OCI-LY7 (cell line): ENCODE measurements at regions not wholly inside any gene's neighbourhood (a gene's known extent, or its start where the extent isn't known, plus 50 kb on each side); places are given as distances from the start of the nearest gene placed in this dataset.

Experiments
- EZH2phosphoT487 ChIP-seq: fragments of 200-600 bp; sonication (generic); IDR thresholded peaks from 2 replicates; pipeline ENCODE4 v1.6.1; 2018; ENCODE audit warnings: low read depth, borderline replicate concordance, mild to moderate bottlenecking, mixed run types, antibody characterized with exemption, low read length, moderate library complexity, mixed read lengths
- TF ChIP-seq, protein P1 (sequence below): fragments of 200-600 bp; sonication (generic); conservative IDR thresholded peaks from 2 replicates; pipeline ENCODE4 v1.5.1; 2014; ENCODE audit warnings: mild to moderate bottlenecking, antibody characterized with exemption, low read length, moderate library complexity, mixed read lengths

DNA sequence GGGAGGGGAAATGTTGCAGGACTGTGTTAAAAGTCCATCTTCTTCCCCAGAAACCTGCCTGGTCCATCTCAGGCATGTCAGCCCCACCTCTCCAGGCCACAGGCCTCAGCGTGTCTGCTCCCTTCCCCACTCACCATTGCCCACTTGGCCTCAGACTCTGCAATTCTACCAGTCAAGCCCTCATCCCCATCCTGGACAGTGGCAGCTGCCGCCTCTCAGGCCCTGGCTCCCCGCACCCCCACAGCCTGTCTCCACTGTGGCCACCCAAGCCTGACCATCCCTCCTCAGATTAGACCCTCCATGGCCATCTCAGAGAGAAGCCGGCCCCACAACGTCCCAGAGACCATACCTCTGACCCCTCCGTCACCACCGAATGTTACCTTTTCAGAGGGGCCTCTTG, 89.9 kb downstream of the BARX1 start:
- TF ChIP-seq, protein P1, sequence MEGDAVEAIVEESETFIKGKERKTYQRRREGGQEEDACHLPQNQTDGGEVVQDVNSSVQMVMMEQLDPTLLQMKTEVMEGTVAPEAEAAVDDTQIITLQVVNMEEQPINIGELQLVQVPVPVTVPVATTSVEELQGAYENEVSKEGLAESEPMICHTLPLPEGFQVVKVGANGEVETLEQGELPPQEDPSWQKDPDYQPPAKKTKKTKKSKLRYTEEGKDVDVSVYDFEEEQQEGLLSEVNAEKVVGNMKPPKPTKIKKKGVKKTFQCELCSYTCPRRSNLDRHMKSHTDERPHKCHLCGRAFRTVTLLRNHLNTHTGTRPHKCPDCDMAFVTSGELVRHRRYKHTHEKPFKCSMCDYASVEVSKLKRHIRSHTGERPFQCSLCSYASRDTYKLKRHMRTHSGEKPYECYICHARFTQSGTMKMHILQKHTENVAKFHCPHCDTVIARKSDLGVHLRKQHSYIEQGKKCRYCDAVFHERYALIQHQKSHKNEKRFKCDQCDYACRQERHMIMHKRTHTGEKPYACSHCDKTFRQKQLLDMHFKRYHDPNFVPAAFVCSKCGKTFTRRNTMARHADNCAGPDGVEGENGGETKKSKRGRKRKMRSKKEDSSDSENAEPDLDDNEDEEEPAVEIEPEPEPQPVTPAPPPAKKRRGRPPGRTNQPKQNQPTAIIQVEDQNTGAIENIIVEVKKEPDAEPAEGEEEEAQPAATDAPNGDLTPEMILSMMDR, result no peak
- no peak for TF ChIP-seq EZH2phosphoT487
